Stimulated activated CD4-positive, alpha-beta T cell treated with anti-CD3 and anti-CD28 coated beads, TNF-alpha, amount 100 ng/mL, for 48 hours (primary cell): ENCODE measurements at regions not wholly inside any gene's neighbourhood (a gene's known extent, or its start where the extent isn't known, plus 50 kb on each side); places are given as distances from the start of the nearest gene placed in this dataset.
"Not testable (repeated sequence)": the region's sequence is repeated elsewhere in the genome, so short reads cannot be mapped to it uniquely, and the experiment has no call there.

Source experiments
- DNase-seq, 3 donors: peaks; one replicate each; pipeline ENCODE4 v3.0.0-alpha.2; 2020; ENCODE audit warnings: low read depth in 3 of 3

GRCh38 chr10:30763918-30764317 lies 134.4 kb upstream of the LYZL2 start:
- DNase-seq: no peak

GRCh38 chr10:30762620-30763019 lies 133.1 kb upstream of the LYZL2 start:
- DNase-seq: no peak

GRCh38 chr10:30759423-30759822 lies 129.9 kb upstream of the LYZL2 start:
- no peak for DNase-seq

- no peak for DNase-seq
These were observed 128.8 kb upstream of the LYZL2 start for GRCh38 chr10:30758338-30758737.

GRCh38 chr10:30756896-30757295 lies 127.3 kb upstream of the LYZL2 start:
- no peak for DNase-seq

- no peak for DNase-seq
These were observed 126.6 kb upstream of the LYZL2 start for GRCh38 chr10:30756151-30756550.

GRCh38 chr10:30755441-30755953 lies 125.9 kb upstream of the LYZL2 start:
- DNase-seq: no peak

- no peak for DNase-seq
These were observed 122.9 kb upstream of the LYZL2 start for GRCh38 chr10:30752481-30752881.

GRCh38 chr10:30751678-30752331 lies 122.3 kb upstream of the LYZL2 start:
- peak in 2 of 3 donors; percentile 51 to 66 for DNase-seq

GRCh38 chr10:30750971-30751677 lies 121.6 kb upstream of the LYZL2 start:
- no peak for DNase-seq

- no peak for DNase-seq
These were observed 119.8 kb upstream of the LYZL2 start for GRCh38 chr10:30749385-30749784.

GRCh38 chr10:30748152-30748973 lies 118.8 kb upstream of the LYZL2 start:
- DNase-seq: no peak

- DNase-seq: peak in 1 of 3 donors; percentile 18
These were observed 118.1 kb upstream of the LYZL2 start for GRCh38 chr10:30747633-30748032.

- DNase-seq: no peak
These were observed 116.4 kb upstream of the LYZL2 start for GRCh38 chr10:30745953-30746352.

GRCh38 chr10:30744106-30744505 lies 114.6 kb upstream of the LYZL2 start:
- no peak for DNase-seq

- no peak for DNase-seq
These were observed 114.0 kb upstream of the LYZL2 start for GRCh38 chr10:30743586-30743985.

- DNase-seq: no peak
These were observed 112.9 kb upstream of the LYZL2 start for GRCh38 chr10:30742471-30742870.

- DNase-seq: not testable (repeated sequence)
These were observed 111.2 kb upstream of the LYZL2 start for GRCh38 chr10:30740774-30741173.

GRCh38 chr10:30738416-30738815 lies 108.9 kb upstream of the LYZL2 start:
- DNase-seq: no peak

- no peak for DNase-seq
These were observed 108.4 kb upstream of the LYZL2 start for GRCh38 chr10:30737931-30738391.

GRCh38 chr10:30736685-30737232 lies 107.2 kb upstream of the LYZL2 start:
- no peak for DNase-seq

GRCh38 chr10:30734901-30735300 lies 105.3 kb upstream of the LYZL2 start:
- no peak for DNase-seq
